ENCODE measurements at regions not wholly inside any gene's neighbourhood (a gene's known extent, or its start where the extent isn't known, plus 50 kb on each side); places are given as distances from the start of the nearest gene placed in this dataset.

- peak overlapping the region in 2 of 5 donors; percentile 9 to 42 for H3K4me3 ChIP-seq (ENCODE audit: low read depth in 1 of 5, low read length in 5 of 5)
- no peak overlapping the region for H3K9ac ChIP-seq (ENCODE audit: low read length in 5 of 5)
- H3K9me3 ChIP-seq (ENCODE audit: control insufficient read depth in 5 of 5, low read length in 5 of 5), result no peaks in the 10 kb centered on the region
- H3K27ac ChIP-seq (ENCODE audit: low read depth, low read length), result peak overlapping the region; percentile 28
- H3K36me3 ChIP-seq (ENCODE audit: control insufficient read depth in 5 of 5, insufficient read depth in 5 of 5, low read length in 5 of 5), result no peaks in the 10 kb centered on the region
- H3K4me1 ChIP-seq (ENCODE audit: control insufficient read depth in 5 of 5, insufficient read depth in 5 of 5, low read length in 5 of 5), result peaks cover 0 to 24% (median 20%) of the 10 kb centered on the region in 5 donors
- H3K27me3 ChIP-seq (ENCODE audit: control insufficient read depth in 5 of 5, insufficient read depth in 4 of 5, low read length in 5 of 5), result no peaks in the 10 kb centered on the region
Observed at GRCh38 chr14:61602003-61602732, 93.1 kb upstream of the HIF1A start.

- Histone ChIP-seq H3K4me3 (ENCODE audit: low read depth in 1 of 5, low read length in 5 of 5) (peak overlapping the region in 2 of 5 donors; percentile 9 to 42), H3K27me3 (ENCODE audit: control insufficient read depth in 5 of 5, insufficient read depth in 4 of 5, low read length in 5 of 5) (no peaks in the 10 kb centered on the region), H3K9me3 (ENCODE audit: control insufficient read depth in 5 of 5, low read length in 5 of 5) (no peaks in the 10 kb centered on the region), H3K9ac (ENCODE audit: low read length in 5 of 5) (no peak overlapping the region), H3K4me1 (ENCODE audit: control insufficient read depth in 5 of 5, insufficient read depth in 5 of 5, low read length in 5 of 5) (peaks cover 0 to 28% (median 21%) of the 10 kb centered on the region in 5 donors), H3K36me3 (ENCODE audit: control insufficient read depth in 5 of 5, insufficient read depth in 5 of 5, low read length in 5 of 5) (no peaks in the 10 kb centered on the region), H3K27ac (ENCODE audit: low read depth, low read length) (peak overlapping the region; percentile 28)
Observed at GRCh38 chr14:61602733-61603077, 92.6 kb upstream of the HIF1A start.

- H3K27ac ChIP-seq (ENCODE audit: low read depth, low read length), result no peak overlapping the region
- H3K4me3 ChIP-seq (ENCODE audit: low read depth in 1 of 5, low read length in 5 of 5), result no peak overlapping the region
- no peaks in the 10 kb centered on the region for H3K27me3 ChIP-seq (ENCODE audit: control insufficient read depth in 5 of 5, insufficient read depth in 4 of 5, low read length in 5 of 5)
- no peak overlapping the region for H3K9ac ChIP-seq (ENCODE audit: low read length in 5 of 5)
- peaks cover 0 to 37% (median 29%) of the 10 kb centered on the region in 5 donors for H3K4me1 ChIP-seq (ENCODE audit: control insufficient read depth in 5 of 5, insufficient read depth in 5 of 5, low read length in 5 of 5)
- no peaks in the 10 kb centered on the region for H3K9me3 ChIP-seq (ENCODE audit: control insufficient read depth in 5 of 5, low read length in 5 of 5)
- no peaks in the 10 kb centered on the region for H3K36me3 ChIP-seq (ENCODE audit: control insufficient read depth in 5 of 5, insufficient read depth in 5 of 5, low read length in 5 of 5)
Observed at GRCh38 chr14:61603736-61604135, 91.6 kb upstream of the HIF1A start.

DNA sequence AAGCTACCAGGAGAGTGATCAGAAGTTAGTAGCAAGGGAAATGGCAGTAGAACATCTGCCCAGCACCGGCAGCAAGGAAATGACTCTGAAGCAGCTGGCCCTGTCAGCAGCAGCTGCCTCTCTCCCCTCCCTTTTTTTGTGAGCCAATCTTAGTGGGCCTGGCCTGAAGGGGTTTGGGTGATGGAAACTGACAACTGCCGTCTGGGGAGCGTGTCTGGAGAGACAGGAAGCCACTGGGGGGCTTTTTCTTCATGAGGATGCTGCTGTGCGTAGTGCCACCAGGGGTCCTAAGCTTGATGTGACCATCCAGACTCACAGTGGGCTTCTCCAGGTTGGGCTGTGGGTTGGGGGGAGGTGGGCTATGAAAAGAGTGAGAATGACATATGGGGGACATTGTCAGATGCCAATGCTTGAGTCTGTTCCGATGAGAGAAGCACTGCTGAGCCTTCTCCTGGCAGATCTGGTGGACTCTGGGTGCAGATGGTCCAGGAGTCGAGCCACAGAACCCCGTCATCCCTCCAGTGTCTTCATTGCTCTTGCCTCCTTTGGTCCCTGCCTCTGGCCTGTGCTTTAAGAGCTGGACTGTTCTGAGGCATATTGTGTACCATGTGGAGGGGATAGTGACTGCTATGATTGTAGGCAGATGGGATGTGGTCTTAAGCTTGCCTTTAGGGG is 87.6 kb upstream of the HIF1A start:
- Histone ChIP-seq H3K36me3 (ENCODE audit: control insufficient read depth in 5 of 5, insufficient read depth in 5 of 5, low read length in 5 of 5) (no peaks in the 10 kb centered on the region), H3K4me1 (ENCODE audit: control insufficient read depth in 5 of 5, insufficient read depth in 5 of 5, low read length in 5 of 5) (peaks cover 0 to 39% (median 33%) of the 10 kb centered on the region in 5 donors), H3K9ac (ENCODE audit: low read length in 5 of 5) (no peak overlapping the region), H3K4me3 (ENCODE audit: low read depth in 1 of 5, low read length in 5 of 5) (no peak overlapping the region), H3K27me3 (ENCODE audit: control insufficient read depth in 5 of 5, insufficient read depth in 4 of 5, low read length in 5 of 5) (no peaks in the 10 kb centered on the region), H3K27ac (ENCODE audit: low read depth, low read length) (peak overlapping the region; percentile 59), H3K9me3 (ENCODE audit: control insufficient read depth in 5 of 5, low read length in 5 of 5) (no peaks in the 10 kb centered on the region)

GRCh38 chr14:61608245-61609165 is 86.8 kb upstream of the HIF1A start:
- Histone ChIP-seq H3K36me3 (ENCODE audit: control insufficient read depth in 5 of 5, insufficient read depth in 5 of 5, low read length in 5 of 5) (no peaks in the 10 kb centered on the region), H3K4me3 (ENCODE audit: low read depth in 1 of 5, low read length in 5 of 5) (peak overlapping the region in 1 of 5 donors; percentile 0), H3K9me3 (ENCODE audit: control insufficient read depth in 5 of 5, low read length in 5 of 5) (no peaks in the 10 kb centered on the region), H3K9ac (ENCODE audit: low read length in 5 of 5) (peak overlapping the region in 2 of 5 donors; percentile 0 to 42), H3K27me3 (ENCODE audit: control insufficient read depth in 5 of 5, insufficient read depth in 4 of 5, low read length in 5 of 5) (no peaks in the 10 kb centered on the region), H3K4me1 (ENCODE audit: control insufficient read depth in 5 of 5, insufficient read depth in 5 of 5, low read length in 5 of 5) (peaks cover 0 to 36% (median 30%) of the 10 kb centered on the region in 5 donors), H3K27ac (ENCODE audit: low read depth, low read length) (peak overlapping the region; percentile 59)

GRCh38 chr14:61609191-61609843 is 86.0 kb upstream of the HIF1A start:
- no peaks in the 10 kb centered on the region for H3K9me3 ChIP-seq (ENCODE audit: control insufficient read depth in 5 of 5, low read length in 5 of 5)
- peaks cover 0 to 36% (median 23%) of the 10 kb centered on the region in 5 donors for H3K4me1 ChIP-seq (ENCODE audit: control insufficient read depth in 5 of 5, insufficient read depth in 5 of 5, low read length in 5 of 5)
- H3K27me3 ChIP-seq (ENCODE audit: control insufficient read depth in 5 of 5, insufficient read depth in 4 of 5, low read length in 5 of 5), result no peaks in the 10 kb centered on the region
- H3K9ac ChIP-seq (ENCODE audit: low read length in 5 of 5), result peak overlapping the region in 1 of 5 donors; percentile 5
- peak overlapping the region; percentile 59 for H3K27ac ChIP-seq (ENCODE audit: low read depth, low read length)
- H3K36me3 ChIP-seq (ENCODE audit: control insufficient read depth in 5 of 5, insufficient read depth in 5 of 5, low read length in 5 of 5), result no peaks in the 10 kb centered on the region
- peak overlapping the region in 1 of 5 donors; percentile 0 for H3K4me3 ChIP-seq (ENCODE audit: low read depth in 1 of 5, low read length in 5 of 5)

DNA sequence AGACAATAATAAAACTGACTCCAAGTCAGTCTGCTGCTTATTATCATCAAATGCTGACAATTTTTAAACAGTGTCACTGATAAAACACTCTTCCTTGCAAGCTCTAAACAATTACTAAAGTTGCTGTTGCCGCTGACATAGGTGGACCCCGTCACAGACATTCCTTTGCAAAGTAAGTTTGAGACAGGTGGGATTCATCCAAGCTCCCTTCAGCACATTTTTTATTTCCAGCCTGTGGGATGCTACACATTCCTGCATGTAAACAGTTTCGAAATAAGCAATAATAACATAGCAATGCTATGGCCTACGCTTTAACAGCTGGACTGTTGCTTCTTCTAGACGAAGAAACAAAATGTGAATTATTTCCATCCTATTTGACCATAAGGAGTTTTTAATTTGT is 85.4 kb upstream of the HIF1A start:
- no peaks in the 10 kb centered on the region for H3K36me3 ChIP-seq (ENCODE audit: control insufficient read depth in 5 of 5, insufficient read depth in 5 of 5, low read length in 5 of 5)
- H3K27me3 ChIP-seq (ENCODE audit: control insufficient read depth in 5 of 5, insufficient read depth in 4 of 5, low read length in 5 of 5), result no peaks in the 10 kb centered on the region
- H3K27ac ChIP-seq (ENCODE audit: low read depth, low read length), result no peak overlapping the region
- H3K4me3 ChIP-seq (ENCODE audit: low read depth in 1 of 5, low read length in 5 of 5), result no peak overlapping the region
- no peaks in the 10 kb centered on the region for H3K9me3 ChIP-seq (ENCODE audit: control insufficient read depth in 5 of 5, low read length in 5 of 5)
- no peak overlapping the region for H3K9ac ChIP-seq (ENCODE audit: low read length in 5 of 5)
- H3K4me1 ChIP-seq (ENCODE audit: control insufficient read depth in 5 of 5, insufficient read depth in 5 of 5, low read length in 5 of 5), result peaks cover 0 to 36% (median 22%) of the 10 kb centered on the region in 5 donors

DNA sequence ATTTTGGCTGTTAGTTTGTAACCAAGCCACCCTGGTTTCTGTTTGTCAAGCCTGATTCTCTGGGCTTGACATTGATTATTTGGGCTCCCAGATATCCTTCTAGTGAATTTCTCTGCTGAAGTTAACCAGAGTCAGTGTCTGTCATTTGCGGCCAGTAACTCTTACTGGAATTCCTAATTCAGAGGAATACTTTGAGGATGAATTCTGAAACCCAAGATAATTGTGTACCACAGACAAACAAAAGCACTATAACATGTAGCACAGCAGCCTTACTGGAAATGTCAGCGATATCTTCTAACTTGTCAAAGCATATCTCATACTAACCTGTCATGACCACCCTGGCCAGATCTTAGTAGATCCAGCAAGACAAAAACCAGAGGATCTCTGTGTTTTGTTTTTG is 84.4 kb upstream of the HIF1A start:
- no peak overlapping the region for H3K9ac ChIP-seq (ENCODE audit: low read length in 5 of 5)

GRCh38 chr14:61611880-61612630 is 83.3 kb upstream of the HIF1A start:
- Histone ChIP-seq H3K4me1 (ENCODE audit: control insufficient read depth in 5 of 5, insufficient read depth in 5 of 5, low read length in 5 of 5) (peaks cover 2 to 51% (median 22%) of the 10 kb centered on the region in 5 donors), H3K9ac (ENCODE audit: low read length in 5 of 5) (no peak overlapping the region), H3K27me3 (ENCODE audit: control insufficient read depth in 5 of 5, insufficient read depth in 4 of 5, low read length in 5 of 5) (no peaks in the 10 kb centered on the region)

More for the DNA sequence above, 84.4 kb upstream of the HIF1A start:
- H3K4me1 ChIP-seq (ENCODE audit: control insufficient read depth in 5 of 5, insufficient read depth in 5 of 5, low read length in 5 of 5), result peaks cover 2 to 39% (median 22%) of the 10 kb centered on the region in 5 donors
- H3K36me3 ChIP-seq (ENCODE audit: control insufficient read depth in 5 of 5, insufficient read depth in 5 of 5, low read length in 5 of 5), result no peaks in the 10 kb centered on the region
- no peaks in the 10 kb centered on the region for H3K27me3 ChIP-seq (ENCODE audit: control insufficient read depth in 5 of 5, insufficient read depth in 4 of 5, low read length in 5 of 5)
- H3K27ac ChIP-seq (ENCODE audit: low read depth, low read length), result no peak overlapping the region
- no peak overlapping the region for H3K4me3 ChIP-seq (ENCODE audit: low read depth in 1 of 5, low read length in 5 of 5)
- no peaks in the 10 kb centered on the region for H3K9me3 ChIP-seq (ENCODE audit: control insufficient read depth in 5 of 5, low read length in 5 of 5)

More at GRCh38 chr14:61611880-61612630, 83.3 kb upstream of the HIF1A start:
- no peak overlapping the region for H3K4me3 ChIP-seq (ENCODE audit: low read depth in 1 of 5, low read length in 5 of 5)
- H3K27ac ChIP-seq (ENCODE audit: low read depth, low read length), result no peak overlapping the region
- no peaks in the 10 kb centered on the region for H3K36me3 ChIP-seq (ENCODE audit: control insufficient read depth in 5 of 5, insufficient read depth in 5 of 5, low read length in 5 of 5)
- no peaks in the 10 kb centered on the region for H3K9me3 ChIP-seq (ENCODE audit: control insufficient read depth in 5 of 5, low read length in 5 of 5)

All from subcutaneous abdominal adipose tissue (tissue), 5 donors.